K562 (cell line): ENCODE measurements at regions not wholly inside any gene's neighbourhood (a gene's known extent, or its start where the extent isn't known, plus 50 kb on each side); places are given as distances from the start of the nearest gene placed in this dataset.

Source experiments
- ATAC-seq: fragments of 200-7000 bp; cut with Tn5 transposase; 3 replicates; pipeline ENCODE4 v1.9.1; 2020; ENCODE audit warnings: moderate library complexity
- BruUV-seq: library from RNA; stranded (reverse); fragments of 400-500 nt; replicated peaks from 2 replicates; lab custom pipeline; 2021; lab: Mats Ljungman, UMichigan
- CTCF ChIA-PET: fragments of 300-600 bp; formaldehyde crosslinking; extraction: SDS; loops from one replicate; lab custom pipeline; 2021; ENCODE audit warnings: low intra/inter-chr PET ratio; lab: Yijun Ruan, JAX
- POLR2A ChIA-PET: fragments of 300-600, 350-650 bp; sonication (Branson Sonifier 250); formaldehyde crosslinking; extraction: SDS; loops from one replicate; lab custom pipeline; 2021; ENCODE audit warnings: antibody characterized with exemption, inconsistent platforms; lab: Yijun Ruan, JAX
- DNase-seq, 4 experiments: peaks; one replicate each; pipeline versions ENCODE4 v3.0.0 to v3.0.0-alpha.2; 2011 to 2018; ENCODE audit warnings: low spot score in 3 of 4, mixed read lengths in 3 of 4; ENCODE audit errors: extremely low read depth in 1 of 4
- FAIRE-seq: peaks from 2 replicates; lab custom pipeline; 2011; peaks lifted over from hg19 to GRCh38; lab: Jason Lieb, UNC
- H2AFZ ChIP-seq: 2 replicates; pipeline ENCODE4 v1.6.0; 2011; ENCODE audit warnings: low read depth, low read length, control low read depth, inconsistent platforms
- H3K27ac ChIP-seq: fragments of 200-600 bp; 3 replicates; pipeline ENCODE4 v1.8.0; 2011; ENCODE audit warnings: low read depth, mild to moderate bottlenecking, control low read depth, inconsistent platforms, low read length, moderate library complexity, mixed read lengths; ENCODE audit errors: extremely low read depth
- H3K27me3 ChIP-seq, 2 experiments: fragments of 300-600 bp in 1 of 2; 2 replicates in 1 of 2; 3 replicates in 1 of 2; pipeline versions ENCODE4 v1.6.0 to v1.8.0; 2011; ENCODE audit warnings: inconsistent platforms in 2 of 2, low read length in 2 of 2, mild to moderate bottlenecking in 1 of 2, mixed read lengths in 1 of 2, moderate library complexity in 1 of 2; ENCODE audit not compliant: control insufficient read depth in 2 of 2, insufficient read depth in 2 of 2
- H3K36me3 ChIP-seq: fragments of 300-600 bp; 3 replicates; pipeline ENCODE4 v1.8.0; 2011; ENCODE audit warnings: mild to moderate bottlenecking, low read length, inconsistent platforms; ENCODE audit not compliant: control insufficient read depth, insufficient read depth
- H3K4me1 ChIP-seq, 2 experiments: fragments of 200-600 bp in 1 of 2; replicated peaks in 1 of 2; 2 replicates in 1 of 2; 3 replicates in 1 of 2; pipeline versions ENCODE4 v1.5.1 to v1.8.0; 2011; ENCODE audit warnings: inconsistent platforms in 2 of 2, low read length in 2 of 2, mild to moderate bottlenecking in 1 of 2, mixed read lengths in 1 of 2, moderate library complexity in 1 of 2; ENCODE audit not compliant: control insufficient read depth in 2 of 2, insufficient read depth in 2 of 2
- H3K4me2 ChIP-seq: 2 replicates; pipeline ENCODE4 v1.6.1; 2011; ENCODE audit warnings: low read length, control low read depth, inconsistent platforms, mixed read lengths; ENCODE audit not compliant: insufficient read depth
- H3K4me3 ChIP-seq: fragments of 200-600 bp; sonication (generic), shearing (Covaris generic); 2 replicates; pipeline ENCODE4 v1.5.1; 2016; ENCODE audit warnings: control low read depth, inconsistent platforms
- H3K79me2 ChIP-seq: fragments of 200-600 bp; 3 replicates; pipeline ENCODE4 v1.8.0; 2011; ENCODE audit warnings: low read length, inconsistent platforms; ENCODE audit not compliant: control insufficient read depth, insufficient read depth
- H3K9ac ChIP-seq, 2 experiments: 2 replicates each; pipeline versions ENCODE4 v1.6.0 to v1.6.1; 2011; ENCODE audit warnings: low read depth in 2 of 2, low read length in 2 of 2, control low read depth in 1 of 2, inconsistent platforms in 1 of 2, mild to moderate bottlenecking in 1 of 2, mixed read lengths in 1 of 2; ENCODE audit not compliant: insufficient read depth in 1 of 2
- H3K9me1 ChIP-seq: one replicate; pipeline ENCODE4 v1.6.0; 2011; ENCODE audit warnings: inconsistent platforms, mild to moderate bottlenecking, low read length, moderate library complexity; ENCODE audit not compliant: control insufficient read depth, insufficient read depth
- H3K9me3 ChIP-seq: replicated peaks from 2 replicates; pipeline ENCODE4 v1.5.1; 2011; ENCODE audit warnings: low read depth, low read length, inconsistent platforms; ENCODE audit not compliant: control insufficient read depth, insufficient read depth
- H4K20me1 ChIP-seq: replicated peaks from 2 replicates; pipeline ENCODE4 v1.6.1; 2011; ENCODE audit warnings: low read length, inconsistent platforms, mixed read lengths; ENCODE audit not compliant: control insufficient read depth, insufficient read depth
- ARID2 ChIP-seq: fragments of 450-650 bp; IDR thresholded peaks from 2 replicates; pipeline ENCODE4 v1.6.1; 2017; ENCODE audit warnings: antibody characterized with exemption, mild to moderate bottlenecking
- BCOR ChIP-seq: fragments of 450-650 bp; IDR thresholded peaks from 2 replicates; pipeline ENCODE4 v1.6.1; 2016
- BRD9 ChIP-seq: fragments of 450-650 bp; IDR thresholded peaks from 2 replicates; pipeline ENCODE4 v1.6.1; 2018; ENCODE audit warnings: low read depth; ENCODE audit not compliant: partially characterized antibody
- CBX3 ChIP-seq, 2 experiments: IDR thresholded peaks; 1 replicate in 1 of 2; 2 replicates in 1 of 2; pipeline ENCODE4 v1.6.1; 2012; ENCODE audit warnings: inconsistent platforms in 2 of 2, low read length in 2 of 2, borderline replicate concordance in 1 of 2, control low read depth in 1 of 2
- CTCF ChIP-seq, 3 experiments: IDR thresholded peaks in 2 of 3; conservative IDR thresholded peaks in 1 of 3; 2 replicates each; pipeline ENCODE4 v1.5.1; 2011 to 2012; ENCODE audit warnings: low read length in 3 of 3, mild to moderate bottlenecking in 3 of 3, control low read depth in 2 of 3, improper control_type of control experiment in 1 of 3, inconsistent platforms in 1 of 3, low read depth in 1 of 3, mixed read lengths in 1 of 3, moderate library complexity in 1 of 3; ENCODE audit not compliant: insufficient read depth in 2 of 3
- CTCFL ChIP-seq: IDR thresholded peaks from 2 replicates; pipeline ENCODE4 v1.6.1; 2011; ENCODE audit warnings: borderline replicate concordance, low read depth, mild to moderate bottlenecking, moderate library complexity, low read length; ENCODE audit not compliant: insufficient read depth, poor library complexity, severe bottlenecking
- DACH1 ChIP-seq: fragments of 450-650 bp; IDR thresholded peaks from 2 replicates; pipeline ENCODE4 v1.6.1; 2018; ENCODE audit not compliant: partially characterized antibody
- ESRRB ChIP-seq: fragments of 250-450 bp; sonication (Bioruptor Pico); IDR thresholded peaks from 2 replicates; pipeline ENCODE4 v1.5.0; 2020; ENCODE audit warnings: mild to moderate bottlenecking, moderate library complexity, borderline replicate concordance
- EZH2 ChIP-seq: IDR thresholded peaks from 2 replicates; pipeline ENCODE4 v1.6.1; 2012; ENCODE audit warnings: low read depth, mild to moderate bottlenecking, inconsistent platforms, low read length, borderline replicate concordance
- FOXA1 ChIP-seq: fragments of 450-650 bp; IDR thresholded peaks from 2 replicates; pipeline ENCODE4 v1.6.1; 2016; ENCODE audit warnings: mild to moderate bottlenecking, borderline replicate concordance
- FOXO4 ChIP-seq: fragments of 450-650 bp; formaldehyde crosslinking; IDR thresholded peaks from 2 replicates; pipeline ENCODE4 v1.4.0; 2020; ENCODE audit warnings: mild to moderate bottlenecking, moderate library complexity
- KDM4B ChIP-seq, 2 experiments: fragments of 450-650 bp in 1 of 2; sonication (generic) in 1 of 2; IDR thresholded peaks; 2 replicates each; pipeline ENCODE4 v1.6.1; 2016 to 2017; ENCODE audit warnings: borderline replicate concordance in 2 of 2, antibody characterized with exemption in 1 of 2, low read depth in 1 of 2, mild to moderate bottlenecking in 1 of 2
- NBN ChIP-seq: fragments of 450-650 bp; IDR thresholded peaks from 2 replicates; pipeline ENCODE4 v1.6.1; 2016; ENCODE audit warnings: low read depth, mild to moderate bottlenecking
- NR2C1 ChIP-seq, 2 experiments: fragments of 450-650 bp; IDR thresholded peaks; 2 replicates each; pipeline ENCODE4 v1.6.1; 2017; ENCODE audit warnings: mild to moderate bottlenecking in 2 of 2, antibody characterized with exemption in 1 of 2, inconsistent platforms in 1 of 2, missing compliant biosample characterization in 1 of 2, missing genetic modification characterization in 1 of 2
- NRF1 ChIP-seq, 2 experiments: fragments of 450-650 bp; IDR thresholded peaks in 1 of 2; conservative IDR thresholded peaks in 1 of 2; 2 replicates each; pipeline ENCODE4 v1.6.1; 2014; ENCODE audit warnings: mild to moderate bottlenecking in 2 of 2
- PTTG1 ChIP-seq: fragments of 450-650 bp; IDR thresholded peaks from 2 replicates; pipeline ENCODE4 v1.6.1; 2016; ENCODE audit warnings: low read depth, mild to moderate bottlenecking, missing genetic modification characterization, missing compliant biosample characterization
- ZFP30 ChIP-seq: fragments of 250-450 bp; sonication (Bioruptor Pico); IDR thresholded peaks from 2 replicates; pipeline ENCODE4 v1.8.0; 2022; ENCODE audit warnings: moderate library complexity, mild to moderate bottlenecking, inconsistent platforms, borderline replicate concordance
- ZNF707 ChIP-seq: fragments of 250-450 bp; sonication (Bioruptor Pico); conservative IDR thresholded peaks from 2 replicates; pipeline ENCODE4 v1.8.0; 2022; ENCODE audit warnings: inconsistent platforms, mild to moderate bottlenecking, moderate library complexity
- WGBS: fragments of 100-300 bp; shearing (Covaris generic); methylation state at CpG from one replicate; pipeline ENCODE4 v1.1.6; 2016; ENCODE audit warnings: low coverage, mixed read lengths; ENCODE audit not compliant: insufficient coverage; ENCODE audit errors: missing lambda C conversion rate; 5-methylcytosine and 5-hydroxymethylcytosine counted together
- in situ Hi-C: fragments of 300-500 bp; cut with MboI; formaldehyde crosslinking; loops from 4 replicates; pipeline ENCODE4 v1.15.0; 2018; ENCODE audit warnings: inconsistent platforms, mixed read lengths
- intact Hi-C: fragments of 100-400 bp; cut with micrococcal nuclease; formaldehyde crosslinking; loops from 2 replicates; pipeline ENCODE4 v1.14.2; 2022

GRCh38 chr11:34790620-34791019, 125.6 kb downstream of the APIP start:
- in situ Hi-C loops (no loop called here), intact Hi-C loops (loop anchor here (2.0 to 5.0 kb wide), 2 partner anchors 47 to 100 kb away; no protein-coding TSS in a partner anchor)
- H3K36me3 ChIP-seq: no peaks in the 10 kb centered on the region
- FAIRE-seq (peak; percentile 29), ATAC-seq (peak; percentile 88), DNase-seq (peak in 1 of 4 experiments; percentile 48)
- ChIA-PET CTCF (interaction anchor here (0.6 kb wide), 1 partner anchor 205 kb away, joined by 3 read pairs; no protein-coding TSS in a partner anchor), POLR2A (interaction anchor here (1.1 to 1.3 kb wide), 2 partner anchors 9 to 16 kb away, joined by 3 to 4 read pairs; no protein-coding TSS in a partner anchor)
- H3K9me3 ChIP-seq: peaks cover 3% of the 10 kb centered on the region; the same call in 1 of the 2 replicates
- peak overlapping the region; percentile 57; the same call in 1 of the 2 replicates for H2AFZ ChIP-seq
- H3K9me1 ChIP-seq: no peaks in the 10 kb centered on the region
- H3K27me3 ChIP-seq: no peaks in the 10 kb centered on the region
- H3K4me2 ChIP-seq: no peak overlapping the region
- H3K4me1 ChIP-seq: no peaks in the 10 kb centered on the region; a peak in 2 of 5 replicates
- H3K9ac ChIP-seq: no peak overlapping the region
- H3K27ac ChIP-seq: no peak overlapping the region
- H3K79me2 ChIP-seq: no peaks in the 10 kb centered on the region
- no TSS peak for BruUV-seq
- H3K4me3 ChIP-seq: no peak overlapping the region
- no peaks in the 10 kb centered on the region for H4K20me1 ChIP-seq
- 53% methylated on average over 3 of the region's 3 CpGs for WGBS
- TF ChIP-seq KDM4B (IDR thresholded peaks at IDR 0.05; ENCODE audit: borderline replicate concordance in 2 of 2, low read depth in 1 of 2) (no peak), DACH1 (no peak), BRD9 (no peak), FOXO4 (no peak), CTCFL (no peak), NR2C1 (IDR thresholded peaks at IDR 0.05) (no peak), NR2C1 (tag; IDR thresholded peaks at IDR 0.05) (peak; percentile 16; the same call in 1 of the 2 replicates), CBX3 (IDR thresholded peaks at IDR 0.05; ENCODE audit: borderline replicate concordance in 1 of 2, low read length in 2 of 2) (no peak), FOXA1 (no peak), NRF1 (conservative IDR thresholded peaks at IDR 0.05 in 1 of 2, IDR thresholded peaks at IDR 0.05 in 1 of 2) (no peak), ZNF707 (no peak), PTTG1 (tag) (no peak), CTCF (IDR thresholded peaks at IDR 0.05 in 2 of 3, conservative IDR thresholded peaks at IDR 0.05 in 1 of 3; ENCODE audit: insufficient read depth in 2 of 3, low read depth in 1 of 3, low read length in 3 of 3) (peak; percentile 30 to 47 (median 35); a peak in 4 of 6 replicates), ARID2 (no peak), NBN (no peak), ZFP30 (CRISPR knock-in tag) (no peak), ESRRB (CRISPR knock-in tag) (no peak), EZH2 (no peak), BCOR (no peak)
